ENCODE measurements at regions not wholly inside any gene's neighbourhood (a gene's known extent, or its start where the extent isn't known, plus 50 kb on each side); places are given as distances from the start of the nearest gene placed in this dataset.

GRCh38 chr4:15144967-15145295 is 142.7 kb downstream of the CPEB2 start:
- no peak overlapping the region for H3K4me2 ChIP-seq (ENCODE audit: low read depth, low read length, poor library complexity, severe bottlenecking)
- no peak overlapping the region for H2AFZ ChIP-seq (ENCODE audit: low read depth, low read length, severe bottlenecking)
- no peaks in the 10 kb centered on the region for H4K20me1 ChIP-seq (ENCODE audit: low read depth, low read length)
- no peaks in the 10 kb centered on the region for H3K9me3 ChIP-seq (ENCODE audit: insufficient read depth, low read length)
- H3K4me3 ChIP-seq (ENCODE audit: insufficient read depth, low read length, poor library complexity, severe bottlenecking), result no peak overlapping the region
- H3K9me2 ChIP-seq (replicated peaks; ENCODE audit: insufficient read depth, low read length), result no peaks in the 10 kb centered on the region
- TF ChIP-seq EZH2phosphoT487 (conservative IDR thresholded peaks at IDR 0.05; ENCODE audit: low read length), result no peak
- TF ChIP-seq, protein P1, sequence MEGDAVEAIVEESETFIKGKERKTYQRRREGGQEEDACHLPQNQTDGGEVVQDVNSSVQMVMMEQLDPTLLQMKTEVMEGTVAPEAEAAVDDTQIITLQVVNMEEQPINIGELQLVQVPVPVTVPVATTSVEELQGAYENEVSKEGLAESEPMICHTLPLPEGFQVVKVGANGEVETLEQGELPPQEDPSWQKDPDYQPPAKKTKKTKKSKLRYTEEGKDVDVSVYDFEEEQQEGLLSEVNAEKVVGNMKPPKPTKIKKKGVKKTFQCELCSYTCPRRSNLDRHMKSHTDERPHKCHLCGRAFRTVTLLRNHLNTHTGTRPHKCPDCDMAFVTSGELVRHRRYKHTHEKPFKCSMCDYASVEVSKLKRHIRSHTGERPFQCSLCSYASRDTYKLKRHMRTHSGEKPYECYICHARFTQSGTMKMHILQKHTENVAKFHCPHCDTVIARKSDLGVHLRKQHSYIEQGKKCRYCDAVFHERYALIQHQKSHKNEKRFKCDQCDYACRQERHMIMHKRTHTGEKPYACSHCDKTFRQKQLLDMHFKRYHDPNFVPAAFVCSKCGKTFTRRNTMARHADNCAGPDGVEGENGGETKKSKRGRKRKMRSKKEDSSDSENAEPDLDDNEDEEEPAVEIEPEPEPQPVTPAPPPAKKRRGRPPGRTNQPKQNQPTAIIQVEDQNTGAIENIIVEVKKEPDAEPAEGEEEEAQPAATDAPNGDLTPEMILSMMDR (IDR thresholded peaks at IDR 0.05; ENCODE audit: insufficient read depth, low read length, poor library complexity, severe bottlenecking), result no peak
- no peaks in the 10 kb centered on the region for H3K27me3 ChIP-seq (ENCODE audit: low read length)
- H3K27ac ChIP-seq (ENCODE audit: low read depth, low read length), result no peak overlapping the region
- H3K79me2 ChIP-seq (ENCODE audit: insufficient read depth, low read length), result no peaks in the 10 kb centered on the region
- H3K36me3 ChIP-seq (ENCODE audit: low read length), result no peaks in the 10 kb centered on the region
- no peaks in the 10 kb centered on the region for H3F3A ChIP-seq (ENCODE audit: insufficient read depth)
- no peak overlapping the region for H3K9ac ChIP-seq (ENCODE audit: low read length)

DNA sequence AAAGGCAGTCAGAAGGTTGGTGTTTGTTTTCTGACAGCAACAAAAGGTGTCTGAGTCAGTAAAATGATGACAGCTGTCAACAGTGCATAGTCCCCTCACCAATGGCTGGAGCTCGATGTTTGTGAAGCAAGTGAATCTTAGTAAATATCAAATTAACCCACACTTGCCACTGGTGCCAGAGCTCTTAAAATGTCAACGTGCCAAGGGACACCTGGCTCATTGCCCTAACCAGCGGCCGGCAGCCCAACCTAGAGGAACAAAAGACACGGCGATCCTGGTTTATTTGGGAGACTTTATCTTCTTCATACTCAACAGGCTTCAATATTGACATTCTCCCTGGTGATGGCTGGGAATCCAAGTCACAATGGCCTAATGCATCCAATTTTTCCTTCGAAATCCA is 143.4 kb downstream of the CPEB2 start:
- Histone ChIP-seq H3K9ac (ENCODE audit: low read length) (no peak overlapping the region), H3K27ac (ENCODE audit: low read depth, low read length) (no peak overlapping the region)
- no peak for TF ChIP-seq EZH2phosphoT487 (conservative IDR thresholded peaks at IDR 0.05; ENCODE audit: low read length)
- TF ChIP-seq, protein P1 (IDR thresholded peaks at IDR 0.05; ENCODE audit: insufficient read depth, low read length, poor library complexity, severe bottlenecking), result no peak

GRCh38 chr4:15147714-15148113 is 145.4 kb downstream of the CPEB2 start:
- no peaks in the 10 kb centered on the region for H4K20me1 ChIP-seq (ENCODE audit: low read depth, low read length)
- no peaks in the 10 kb centered on the region for H3K9me3 ChIP-seq (ENCODE audit: insufficient read depth, low read length)
- H3K36me3 ChIP-seq (ENCODE audit: low read length), result no peaks in the 10 kb centered on the region
- no peaks in the 10 kb centered on the region for H3K9me2 ChIP-seq (replicated peaks; ENCODE audit: insufficient read depth, low read length)
- H3K4me3 ChIP-seq (ENCODE audit: insufficient read depth, low read length, poor library complexity, severe bottlenecking), result no peak overlapping the region
- H3K4me2 ChIP-seq (ENCODE audit: low read depth, low read length, poor library complexity, severe bottlenecking), result no peak overlapping the region
- no peak overlapping the region for H3K27ac ChIP-seq (ENCODE audit: low read depth, low read length)
- no peaks in the 10 kb centered on the region for H3K27me3 ChIP-seq (ENCODE audit: low read length)
- H3F3A ChIP-seq (ENCODE audit: insufficient read depth), result no peaks in the 10 kb centered on the region
- TF ChIP-seq, protein P1 (IDR thresholded peaks at IDR 0.05; ENCODE audit: insufficient read depth, low read length, poor library complexity, severe bottlenecking), result no peak
- no peak for TF ChIP-seq EZH2phosphoT487 (conservative IDR thresholded peaks at IDR 0.05; ENCODE audit: low read length)
- no peaks in the 10 kb centered on the region for H3K79me2 ChIP-seq (ENCODE audit: insufficient read depth, low read length)
- H2AFZ ChIP-seq (ENCODE audit: low read depth, low read length, severe bottlenecking), result no peak overlapping the region
- no peak overlapping the region for H3K9ac ChIP-seq (ENCODE audit: low read length)

More for the DNA sequence above, 143.4 kb downstream of the CPEB2 start:
- Histone ChIP-seq H3K9me2 (replicated peaks; ENCODE audit: insufficient read depth, low read length) (no peaks in the 10 kb centered on the region), H3K27me3 (ENCODE audit: low read length) (no peaks in the 10 kb centered on the region), H4K20me1 (ENCODE audit: low read depth, low read length) (no peaks in the 10 kb centered on the region), H3K79me2 (ENCODE audit: insufficient read depth, low read length) (no peaks in the 10 kb centered on the region), H2AFZ (ENCODE audit: low read depth, low read length, severe bottlenecking) (no peak overlapping the region), H3K9me3 (ENCODE audit: insufficient read depth, low read length) (no peaks in the 10 kb centered on the region), H3K36me3 (ENCODE audit: low read length) (no peaks in the 10 kb centered on the region), H3K4me2 (ENCODE audit: low read depth, low read length, poor library complexity, severe bottlenecking) (no peak overlapping the region), H3F3A (ENCODE audit: insufficient read depth) (no peaks in the 10 kb centered on the region), H3K4me3 (ENCODE audit: insufficient read depth, low read length, poor library complexity, severe bottlenecking) (no peak overlapping the region)

DNA sequence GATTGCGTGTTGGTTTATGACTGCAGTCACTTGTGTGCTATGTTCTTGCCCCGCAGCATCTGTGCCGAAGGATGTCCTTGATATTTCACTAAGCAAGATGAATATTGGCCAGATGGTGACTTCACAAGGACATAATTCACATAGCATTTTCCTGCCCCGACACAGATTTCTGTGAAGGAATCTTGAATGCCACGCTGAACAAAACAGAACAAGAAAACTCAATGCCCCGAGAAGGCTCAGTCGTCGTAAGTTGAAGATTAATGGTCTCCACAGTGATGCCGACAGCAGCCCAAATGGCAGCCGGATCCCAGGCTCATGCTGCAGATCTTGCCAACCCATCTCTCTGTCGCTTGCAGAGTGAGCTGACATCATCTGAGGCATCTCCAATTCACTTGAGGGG is 145.9 kb downstream of the CPEB2 start:
- Histone ChIP-seq H3K27me3 (ENCODE audit: low read length) (no peaks in the 10 kb centered on the region), H3K9me3 (ENCODE audit: insufficient read depth, low read length) (no peaks in the 10 kb centered on the region), H3K4me3 (ENCODE audit: insufficient read depth, low read length, poor library complexity, severe bottlenecking) (no peak overlapping the region), H3K36me3 (ENCODE audit: low read length) (no peaks in the 10 kb centered on the region), H3K9ac (ENCODE audit: low read length) (no peak overlapping the region), H4K20me1 (ENCODE audit: low read depth, low read length) (no peaks in the 10 kb centered on the region), H3K79me2 (ENCODE audit: insufficient read depth, low read length) (no peaks in the 10 kb centered on the region), H3F3A (ENCODE audit: insufficient read depth) (no peaks in the 10 kb centered on the region), H3K4me2 (ENCODE audit: low read depth, low read length, poor library complexity, severe bottlenecking) (no peak overlapping the region), H3K27ac (ENCODE audit: low read depth, low read length) (no peak overlapping the region), H2AFZ (ENCODE audit: low read depth, low read length, severe bottlenecking) (no peak overlapping the region), H3K9me2 (replicated peaks; ENCODE audit: insufficient read depth, low read length) (no peaks in the 10 kb centered on the region)
- TF ChIP-seq, protein P1 (IDR thresholded peaks at IDR 0.05; ENCODE audit: insufficient read depth, low read length, poor library complexity, severe bottlenecking), result no peak
- no peak for TF ChIP-seq EZH2phosphoT487 (conservative IDR thresholded peaks at IDR 0.05; ENCODE audit: low read length)

Data from SU-DHL-6 (cell line).